ENCODE measurements at regions not wholly inside any gene's neighbourhood (a gene's known extent, or its start where the extent isn't known, plus 50 kb on each side); places are given as distances from the start of the nearest gene placed in this dataset.

GRCh38 chr11:104823657-104824056 is 74.6 kb downstream of the CASP12 start:
- H2AFZ ChIP-seq (ENCODE audit: low read length): no peak overlapping the region
- intact Hi-C loops (cut with micrococcal nuclease): no loop called here
- ATAC-seq (no peak), DNase-seq (no peak)
- no peaks in the 10 kb centered on the region for H3K36me3 ChIP-seq (ENCODE audit: low read depth, low read length)
- TF ChIP-seq EZH2 (IDR thresholded peaks at IDR 0.05; ENCODE audit: low read length, unreplicated experiment) (no peak), CTCF (conservative IDR thresholded peaks at IDR 0.05; ENCODE audit: low read depth, low read length) (no peak), EZH2phosphoT487 (IDR thresholded peaks at IDR 0.05; ENCODE audit: borderline replicate concordance, low read length) (no peak)
- CTCF ChIA-PET: no interaction called here
- no peaks in the 10 kb centered on the region for H3K9me3 ChIP-seq (ENCODE audit: low read length)
- no peaks in the 10 kb centered on the region for H3F3A ChIP-seq (ENCODE audit: low read length, unreplicated experiment)
- H3K27me3 ChIP-seq (ENCODE audit: low read length): no peaks in the 10 kb centered on the region
- no peaks in the 10 kb centered on the region for H4K20me1 ChIP-seq (ENCODE audit: low read length)
- H3K9ac ChIP-seq (ENCODE audit: low read length): no peak overlapping the region
- H3K27ac ChIP-seq (ENCODE audit: low read length): no peak overlapping the region
- H3K4me1 ChIP-seq (ENCODE audit: insufficient read depth, low read length): no peaks in the 10 kb centered on the region
- H3K79me2 ChIP-seq (ENCODE audit: low read length): no peaks in the 10 kb centered on the region
- H3K9me2 ChIP-seq (replicated peaks; ENCODE audit: low read length): no peaks in the 10 kb centered on the region
- no TSS peak for BruUV-seq (replicated peaks)
- H3K4me2 ChIP-seq (ENCODE audit: low read length): no peak overlapping the region
- no peak overlapping the region for H3K4me3 ChIP-seq (ENCODE audit: low read length)
- POLR2A ChIA-PET (ENCODE audit: unreplicated experiment): no interaction called here

GRCh38 chr11:104820431-104820830 is 77.8 kb downstream of the CASP12 start:
- intact Hi-C loops (cut with micrococcal nuclease): no loop called here

More at GRCh38 chr11:104820431-104820830, 77.8 kb downstream of the CASP12 start:
- DNase-seq: no peak
- Histone ChIP-seq H3K4me1 (ENCODE audit: insufficient read depth, low read length) (no peaks in the 10 kb centered on the region), H3F3A (ENCODE audit: low read length, unreplicated experiment) (no peaks in the 10 kb centered on the region), H4K20me1 (ENCODE audit: low read length) (no peaks in the 10 kb centered on the region), H3K9me2 (replicated peaks; ENCODE audit: low read length) (no peaks in the 10 kb centered on the region), H3K36me3 (ENCODE audit: low read depth, low read length) (no peaks in the 10 kb centered on the region), H3K4me2 (ENCODE audit: low read length) (no peak overlapping the region), H3K9me3 (ENCODE audit: low read length) (no peaks in the 10 kb centered on the region), H3K9ac (ENCODE audit: low read length) (no peak overlapping the region), H3K27ac (ENCODE audit: low read length) (no peak overlapping the region), H3K79me2 (ENCODE audit: low read length) (no peaks in the 10 kb centered on the region), H3K4me3 (ENCODE audit: low read length) (no peak overlapping the region), H3K27me3 (ENCODE audit: low read length) (no peaks in the 10 kb centered on the region), H2AFZ (ENCODE audit: low read length) (no peak overlapping the region)
- CTCF ChIA-PET: interaction anchor here (0.6 kb wide), 1 partner anchor 1040 kb away, joined by 3 read pairs; no protein-coding TSS in a partner anchor
- POLR2A ChIA-PET (ENCODE audit: unreplicated experiment): no interaction called here
- TF ChIP-seq EZH2 (IDR thresholded peaks at IDR 0.05; ENCODE audit: low read length, unreplicated experiment): no peak
- no peak for TF ChIP-seq CTCF (conservative IDR thresholded peaks at IDR 0.05; ENCODE audit: low read depth, low read length)
- no peak for TF ChIP-seq EZH2phosphoT487 (IDR thresholded peaks at IDR 0.05; ENCODE audit: borderline replicate concordance, low read length)
- BruUV-seq (replicated peaks): no TSS peak
- no peak for ATAC-seq

All from PC-3 (cell line).